GM21367 (cell line): ENCODE measurements at regions not wholly inside any gene's neighbourhood (a gene's known extent, or its start where the extent isn't known, plus 50 kb on each side); places are given as distances from the start of the nearest gene placed in this dataset.
"Not testable (repeated sequence)": the region's sequence is repeated elsewhere in the genome, so short reads cannot be mapped to it uniquely, and the experiment has no call there.

Experiments
- ATAC-seq: cut with Tn5 transposase; IDR thresholded peaks from one replicate; pipeline ENCODE4 v1.9.1; 2021; ENCODE audit not compliant: unreplicated experiment

GRCh38 chr1:224529844-224530243 is 86.3 kb upstream of the CNIH3 start:
- no peak for ATAC-seq

GRCh38 chr1:224533517-224533916 is 82.6 kb upstream of the CNIH3 start:
- no peak for ATAC-seq

GRCh38 chr1:224534731-224535130 is 81.4 kb upstream of the CNIH3 start:
- ATAC-seq = no peak

GRCh38 chr1:224535641-224536040 is 80.5 kb upstream of the CNIH3 start:
- ATAC-seq = no peak

- ATAC-seq = no peak
These were observed 76.1 kb upstream of the CNIH3 start for GRCh38 chr1:224539971-224540370.

GRCh38 chr1:224540535-224540934 is 75.6 kb upstream of the CNIH3 start:
- no peak for ATAC-seq

GRCh38 chr1:224541072-224541790 is 74.9 kb upstream of the CNIH3 start:
- ATAC-seq = no peak

- no peak for ATAC-seq
These were observed 74.1 kb upstream of the CNIH3 start for GRCh38 chr1:224541901-224542630.

GRCh38 chr1:224542783-224543440 is 73.2 kb upstream of the CNIH3 start:
- no peak for ATAC-seq

GRCh38 chr1:224543453-224543852 is 72.7 kb upstream of the CNIH3 start:
- ATAC-seq = no peak

- ATAC-seq = no peak
These were observed 71.6 kb upstream of the CNIH3 start for GRCh38 chr1:224544346-224545110.

- ATAC-seq = no peak
These were observed 70.5 kb upstream of the CNIH3 start for GRCh38 chr1:224545571-224545970.

GRCh38 chr1:224548676-224549075 is 67.4 kb upstream of the CNIH3 start:
- no peak for ATAC-seq

- not testable (repeated sequence) for ATAC-seq
These were observed 64.9 kb upstream of the CNIH3 start for GRCh38 chr1:224551189-224551588.

GRCh38 chr1:224554056-224554455 is 62.1 kb upstream of the CNIH3 start:
- no peak for ATAC-seq

- no peak for ATAC-seq
These were observed 61.4 kb upstream of the CNIH3 start for GRCh38 chr1:224554620-224555259.

- no peak for ATAC-seq
These were observed 57.2 kb upstream of the CNIH3 start for GRCh38 chr1:224558904-224559303.

GRCh38 chr1:224559981-224560728 is 56.0 kb upstream of the CNIH3 start:
- ATAC-seq = no peak

GRCh38 chr1:224562881-224563280 is 53.2 kb upstream of the CNIH3 start:
- not testable (repeated sequence) for ATAC-seq

GRCh38 chr1:224563666-224564065 is 52.5 kb upstream of the CNIH3 start:
- no peak for ATAC-seq
